ENCODE measurements at regions not wholly inside any gene's neighbourhood (a gene's known extent, or its start where the extent isn't known, plus 50 kb on each side); places are given as distances from the start of the nearest gene placed in this dataset.

GRCh38 chr2:8073916-8074315 lies 607.9 kb upstream of the ID2 start:
- DNase-seq = no peak

- DNase-seq = no peak
Observed at GRCh38 chr2:8076448-8077342, 605.2 kb upstream of the ID2 start.

- no peak for DNase-seq
Observed at GRCh38 chr2:8078705-8079104, 603.2 kb upstream of the ID2 start.

- no peak for DNase-seq
Observed at GRCh38 chr2:8080063-8080462, 601.8 kb upstream of the ID2 start.

- DNase-seq = no peak
Observed at GRCh38 chr2:8081130-8081529, 600.7 kb upstream of the ID2 start.

- no peak for DNase-seq
Observed at GRCh38 chr2:8082840-8083239, 599.0 kb upstream of the ID2 start.

- no peak for DNase-seq
Observed at GRCh38 chr2:8086357-8086756, 595.5 kb upstream of the ID2 start.

GRCh38 chr2:8086796-8087479 lies 594.9 kb upstream of the ID2 start:
- no peak for DNase-seq

- no peak for DNase-seq
Observed at GRCh38 chr2:8087480-8087840, 594.4 kb upstream of the ID2 start.

GRCh38 chr2:8088810-8089209 lies 593.0 kb upstream of the ID2 start:
- no peak for DNase-seq

- DNase-seq = no peak
Observed at GRCh38 chr2:8089596-8089995, 592.3 kb upstream of the ID2 start.

- no peak for DNase-seq
Observed at GRCh38 chr2:8090748-8091700, 590.8 kb upstream of the ID2 start.

GRCh38 chr2:8094526-8094925 lies 587.3 kb upstream of the ID2 start:
- DNase-seq = no peak

GRCh38 chr2:8095978-8096377 lies 585.9 kb upstream of the ID2 start:
- no peak for DNase-seq

- DNase-seq = no peak
Observed at GRCh38 chr2:8096484-8096883, 585.4 kb upstream of the ID2 start.

- no peak for DNase-seq
Observed at GRCh38 chr2:8098476-8099266, 583.2 kb upstream of the ID2 start.

GRCh38 chr2:8099267-8099582 lies 582.6 kb upstream of the ID2 start:
- no peak for DNase-seq

- DNase-seq = no peak
Observed at GRCh38 chr2:8101614-8102277, 580.1 kb upstream of the ID2 start.

GRCh38 chr2:8102470-8102869 lies 579.4 kb upstream of the ID2 start:
- DNase-seq = no peak

- DNase-seq = no peak
Observed at GRCh38 chr2:8103085-8103708, 578.7 kb upstream of the ID2 start.

GRCh38 chr2:8107150-8107549 lies 574.7 kb upstream of the ID2 start:
- DNase-seq = no peak

All from NCI-H1092 (cell line).